GM21723 (cell line): ENCODE measurements at regions not wholly inside any gene's neighbourhood (a gene's known extent, or its start where the extent isn't known, plus 50 kb on each side); places are given as distances from the start of the nearest gene placed in this dataset.
"Not testable (repeated sequence)": the region's sequence is repeated elsewhere in the genome, so short reads cannot be mapped to it uniquely, and the experiment has no call there.

Experiments
- ATAC-seq: cut with Tn5 transposase; IDR thresholded peaks from one replicate; pipeline ENCODE4 v1.9.1; 2021; ENCODE audit warnings: mild to moderate bottlenecking, moderate library complexity; ENCODE audit not compliant: unreplicated experiment

GRCh38 chr15:30470601-30471365 is 56.7 kb upstream of the GOLGA8R start:
- peak; percentile 81 for ATAC-seq

DNA sequence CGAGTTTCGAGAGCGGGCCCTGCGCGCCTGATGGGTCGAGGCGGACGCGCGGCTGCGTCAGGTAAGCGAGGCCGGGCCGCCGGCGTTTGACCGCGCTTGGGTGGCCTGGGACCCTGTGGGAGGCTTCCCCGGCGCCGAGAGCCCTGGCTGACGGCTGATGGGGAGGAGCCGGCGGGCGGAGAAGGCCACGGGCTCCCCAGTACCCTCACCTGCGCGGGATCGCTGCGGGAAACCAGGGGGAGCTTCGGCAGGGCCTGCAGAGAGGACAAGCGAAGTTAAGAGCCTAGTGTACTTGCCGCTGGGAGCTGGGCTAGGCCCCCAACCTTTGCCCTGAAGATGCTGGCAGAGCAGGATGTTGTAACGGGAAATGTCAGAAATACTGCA is 57.3 kb upstream of the GOLGA8R start:
- not testable (repeated sequence) for ATAC-seq

DNA sequence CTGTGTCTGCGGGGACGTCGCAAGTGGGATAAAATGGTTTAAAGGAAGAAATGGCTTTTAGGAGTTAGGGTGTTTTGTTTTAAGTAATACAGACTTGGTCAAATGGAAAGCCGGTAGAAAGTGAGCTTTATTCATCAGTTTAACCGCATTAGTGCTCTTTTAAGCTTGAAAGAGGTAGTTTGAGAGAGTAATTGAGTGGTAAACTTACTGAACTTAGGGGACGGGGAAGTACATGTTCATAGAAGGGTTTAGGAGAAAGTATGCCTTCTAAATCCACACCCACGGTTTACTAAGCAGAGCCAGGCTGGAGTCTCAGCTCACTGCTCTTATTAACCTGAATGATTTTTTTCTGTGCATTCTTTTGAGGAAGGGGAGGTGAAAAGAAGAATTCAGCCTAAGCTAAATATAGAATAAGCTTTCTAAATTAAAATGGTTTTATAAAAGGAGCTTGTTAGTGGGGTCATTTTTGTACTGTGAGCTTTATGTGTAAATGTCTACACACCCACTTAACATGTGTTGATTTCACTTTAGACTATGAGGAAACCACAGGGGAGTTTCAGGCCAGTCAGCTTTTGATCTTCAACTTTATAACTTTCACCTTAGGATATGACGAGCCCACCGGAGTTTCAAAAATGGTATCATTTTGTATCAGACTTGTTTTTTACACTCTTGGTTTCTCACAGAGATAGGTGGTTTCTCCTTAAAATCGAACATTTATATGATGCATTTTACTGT is 57.9 kb upstream of the GOLGA8R start:
- ATAC-seq = peak; percentile 51

GRCh38 chr15:30484887-30485286 is 67.0 kb upstream of the GOLGA8Q start:
- ATAC-seq = not testable (repeated sequence)

- ATAC-seq = not testable (repeated sequence)
Measured at GRCh38 chr15:30489237-30489636, 62.6 kb upstream of the GOLGA8Q start.

DNA sequence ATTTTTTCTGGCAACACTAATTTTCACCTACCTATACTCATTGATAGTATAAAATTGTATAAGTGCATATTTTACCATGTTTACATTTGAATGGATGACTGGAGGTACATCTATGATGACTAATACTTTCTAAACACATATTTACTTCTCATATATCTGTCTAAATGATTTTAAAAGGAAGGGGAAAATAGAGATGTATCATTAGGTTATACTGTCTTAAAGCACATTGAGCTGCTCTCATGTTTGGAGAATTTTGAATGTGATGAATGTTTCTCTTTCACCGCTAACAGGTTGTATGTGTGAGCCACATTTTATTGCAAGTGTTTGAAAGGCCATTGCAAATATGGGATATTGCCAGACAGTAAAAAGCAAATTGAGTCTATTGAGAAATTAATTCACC is 61.5 kb upstream of the GOLGA8Q start:
- not testable (repeated sequence) for ATAC-seq

DNA sequence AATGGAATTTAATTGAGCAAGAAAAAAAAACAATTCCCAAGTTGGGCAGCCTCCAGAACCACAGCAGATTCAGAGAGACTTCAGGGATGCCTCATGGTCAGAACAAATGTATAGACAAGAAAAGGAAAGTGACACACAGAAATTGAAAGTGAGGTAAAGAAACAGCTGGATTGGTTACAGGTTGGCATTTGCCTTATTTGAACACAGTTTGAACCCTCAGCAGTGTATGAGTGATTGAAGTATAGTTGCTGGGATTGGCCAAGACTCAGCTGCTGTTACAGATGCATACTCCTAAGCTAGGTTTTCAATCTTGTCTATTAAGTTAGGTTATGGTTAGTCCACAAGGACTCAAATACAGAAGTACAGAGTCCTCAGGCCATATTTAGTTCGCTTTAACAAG is 57.9 kb upstream of the GOLGA8Q start:
- not testable (repeated sequence) for ATAC-seq

DNA sequence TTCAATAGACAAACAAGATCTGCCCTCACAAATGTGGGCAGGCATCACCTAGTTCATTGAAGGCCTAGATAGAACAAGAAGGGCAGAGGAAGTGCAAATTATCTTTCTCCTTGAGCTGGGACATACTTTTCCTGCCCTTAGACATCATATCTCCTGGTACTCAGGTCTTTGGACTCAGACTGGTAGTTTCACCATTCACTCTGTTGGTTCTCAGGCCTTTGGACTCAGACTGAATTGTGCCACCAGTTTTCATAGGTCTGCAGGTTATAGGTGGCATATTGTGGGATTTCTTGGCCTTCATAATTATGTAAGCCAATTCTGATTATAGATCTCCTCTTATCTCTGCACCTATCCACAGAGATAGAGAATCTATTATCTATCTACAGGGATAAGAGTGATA is 54.6 kb upstream of the GOLGA8Q start:
- ATAC-seq = not testable (repeated sequence)

DNA sequence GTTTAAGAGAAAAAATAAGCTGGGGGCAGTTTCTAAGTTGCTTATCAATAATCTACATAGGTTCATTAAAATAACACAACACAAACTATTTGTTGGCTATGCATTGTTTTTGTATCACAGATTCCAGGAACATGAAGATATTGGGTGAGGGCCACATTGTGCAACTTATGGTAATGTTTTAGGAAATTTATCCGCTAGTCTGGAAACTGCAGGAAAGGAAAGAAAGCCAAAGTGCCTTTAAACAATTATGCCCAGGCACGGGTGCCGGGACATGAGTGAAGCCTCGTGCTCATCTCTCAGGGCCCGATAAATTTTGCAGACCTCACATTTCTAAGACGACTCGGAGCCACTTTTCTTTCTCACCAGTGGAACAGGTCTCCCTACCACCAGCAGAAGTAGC is 52.6 kb upstream of the GOLGA8Q start:
- not testable (repeated sequence) for ATAC-seq

- ATAC-seq = not testable (repeated sequence)
Measured at GRCh38 chr15:30500511-30500910, 51.3 kb upstream of the GOLGA8Q start.
